DMS153 (cell line): ENCODE measurements at regions not wholly inside any gene's neighbourhood (a gene's known extent, or its start where the extent isn't known, plus 50 kb on each side); places are given as distances from the start of the nearest gene placed in this dataset.
"Not testable (repeated sequence)": the region's sequence is repeated elsewhere in the genome, so short reads cannot be mapped to it uniquely, and the experiment has no call there.

Experiments
- DNase-seq: peaks from one replicate; lab custom pipeline; 2025; lab: John Stamatoyannopoulos, UW

DNA sequence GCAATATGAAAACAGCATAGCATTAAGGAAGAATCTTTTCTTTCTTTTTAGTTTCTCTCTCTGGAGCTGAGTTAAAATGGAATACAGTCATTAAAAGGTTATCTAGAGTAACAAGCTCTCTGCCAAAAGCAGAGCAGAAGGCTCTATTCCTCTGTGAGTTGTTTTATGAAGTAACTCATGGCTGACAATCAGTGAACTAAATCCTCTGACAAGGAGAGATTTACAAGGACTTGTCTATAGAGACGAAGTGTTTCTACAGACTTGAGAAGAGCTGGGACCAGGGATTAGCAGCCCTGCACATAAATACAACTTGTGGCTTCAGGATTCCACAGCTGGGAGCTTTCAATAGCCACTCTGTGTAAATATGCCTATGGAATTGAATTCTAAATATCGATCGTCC is 192.5 kb upstream of the RAG2 start:
- no peak for DNase-seq

DNA sequence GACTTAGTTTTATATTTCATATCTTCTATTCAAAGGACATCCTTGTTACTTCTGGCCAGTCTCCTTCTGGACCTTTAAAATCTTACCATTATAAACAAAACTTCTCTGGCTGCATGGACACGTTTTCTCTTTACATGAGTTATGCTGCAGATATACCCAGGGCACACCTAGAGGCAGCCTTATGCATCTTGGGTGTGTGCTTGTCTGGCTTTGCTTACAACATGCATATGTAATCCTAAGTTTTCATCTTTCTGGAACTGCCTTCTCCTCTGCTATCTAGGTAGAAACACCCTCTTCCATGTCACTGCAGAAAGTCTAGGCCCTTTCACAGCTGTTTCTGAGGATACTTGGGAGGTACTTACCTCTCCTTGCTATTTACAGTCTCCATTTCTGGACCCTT is 185.8 kb upstream of the RAG2 start:
- DNase-seq = no peak

DNA sequence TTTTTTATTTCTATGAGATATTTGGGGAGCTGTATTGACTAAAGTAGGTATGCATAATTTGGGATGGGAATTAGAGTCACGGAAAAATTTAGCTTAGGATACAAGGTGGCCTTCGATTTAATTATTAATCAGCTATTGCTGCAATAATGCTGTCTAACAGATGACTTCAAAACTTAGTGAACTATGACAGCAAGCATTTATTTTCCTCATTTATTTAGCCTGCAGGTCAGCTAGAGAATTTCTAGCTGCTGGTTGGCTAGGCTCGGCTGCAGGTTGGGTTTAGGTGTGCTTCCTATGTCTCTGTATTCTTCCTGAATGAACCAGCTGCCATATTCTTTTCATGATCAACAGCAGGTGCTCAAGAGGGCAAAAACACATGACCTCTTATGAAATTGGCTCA is 181.8 kb upstream of the RAG2 start:
- DNase-seq = no peak

DNA sequence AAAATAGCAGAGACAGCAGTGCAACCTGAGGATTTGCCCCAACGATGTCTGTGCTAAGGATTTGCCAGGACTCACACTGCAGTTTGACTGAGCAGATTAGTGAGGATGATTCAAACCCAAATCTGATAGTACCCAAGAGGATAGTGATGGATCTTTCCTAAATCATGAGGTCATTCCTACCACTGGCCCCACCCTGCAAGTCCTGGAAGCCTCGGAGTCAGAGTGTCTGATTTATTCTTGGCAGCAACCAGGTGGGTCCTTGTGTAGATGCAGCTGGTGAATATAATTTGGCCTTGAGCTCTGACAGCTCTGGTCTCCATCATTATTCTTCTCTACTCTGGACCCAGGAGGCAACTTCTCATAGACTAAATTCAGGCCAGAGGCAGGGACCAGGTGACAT is 179.3 kb upstream of the RAG2 start:
- DNase-seq = no peak

DNA sequence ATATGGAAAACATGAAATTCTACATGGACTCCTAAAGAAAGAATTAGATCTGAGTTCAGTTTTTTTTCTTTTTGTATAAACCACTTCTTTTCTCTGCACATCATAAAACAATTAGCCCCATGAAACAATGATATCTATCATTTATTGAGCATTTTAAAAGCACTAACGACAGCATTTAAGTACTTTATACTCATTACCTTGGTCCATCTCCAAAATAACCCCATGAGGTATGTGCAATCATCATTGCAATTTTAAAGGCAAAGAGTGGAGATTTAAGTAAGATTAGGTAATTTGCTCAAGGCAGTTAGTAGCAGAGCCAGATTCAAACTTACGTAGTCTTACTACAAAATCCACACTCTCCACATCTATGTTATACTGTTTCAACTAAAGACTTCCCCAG is 177.7 kb upstream of the RAG2 start:
- DNase-seq = no peak

DNA sequence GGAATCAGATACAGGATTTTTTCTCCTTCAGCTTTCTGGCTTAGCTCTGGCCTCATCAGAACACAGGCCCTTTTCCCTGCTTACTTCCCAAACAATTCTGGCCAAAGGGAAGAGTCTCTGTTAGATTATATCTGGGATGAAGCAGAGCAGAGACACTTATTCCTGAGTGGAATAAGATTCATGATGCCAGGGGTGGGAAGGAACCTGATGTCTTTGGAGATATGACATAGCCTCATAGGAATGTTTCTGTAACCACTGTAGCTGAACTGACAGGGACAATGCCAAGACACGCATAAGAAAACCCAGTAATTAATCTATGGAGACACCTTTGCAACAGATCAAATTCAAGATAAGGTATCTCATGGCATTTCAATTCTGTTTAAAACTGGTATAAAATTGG is 177.1 kb upstream of the RAG2 start:
- DNase-seq = no peak

DNA sequence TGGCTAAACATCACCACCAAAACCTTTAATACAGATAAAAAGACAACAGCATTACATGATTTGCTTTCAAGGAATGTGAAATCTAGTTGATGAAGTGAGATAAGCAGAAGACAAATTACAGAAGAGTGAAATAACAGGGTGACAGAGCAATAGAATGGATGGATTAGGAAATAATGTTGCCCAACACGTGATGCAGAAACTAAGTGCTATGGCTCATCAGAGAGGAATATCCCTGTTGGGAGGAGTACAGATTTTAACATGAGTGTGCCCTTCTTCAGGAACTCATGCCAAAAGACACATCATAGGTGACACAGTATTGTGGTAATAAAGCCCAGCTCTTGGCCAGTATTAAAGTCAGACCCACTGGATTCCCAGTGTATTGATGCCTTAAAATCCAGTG is 176.6 kb upstream of the RAG2 start:
- DNase-seq = no peak

DNA sequence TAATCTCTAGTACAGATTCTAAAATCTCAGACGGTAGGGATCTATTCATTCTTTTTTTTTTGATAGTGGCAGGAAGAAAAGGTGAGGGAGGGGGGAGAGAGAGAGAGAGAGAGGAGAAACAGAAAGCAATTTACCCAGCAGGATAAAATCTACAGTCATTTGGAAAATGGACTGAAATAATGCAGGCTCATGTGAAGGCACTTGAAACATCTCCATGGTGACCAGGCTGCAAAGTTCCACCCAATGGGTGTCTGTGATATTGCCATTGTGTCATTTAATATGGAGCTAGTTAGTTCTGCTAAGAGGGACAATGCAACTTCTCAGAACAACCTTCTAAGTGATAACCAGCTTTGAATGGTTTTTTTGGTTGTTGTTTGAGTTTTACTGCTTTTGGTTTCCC is 165.2 kb upstream of the RAG2 start:
- DNase-seq = no peak

DNA sequence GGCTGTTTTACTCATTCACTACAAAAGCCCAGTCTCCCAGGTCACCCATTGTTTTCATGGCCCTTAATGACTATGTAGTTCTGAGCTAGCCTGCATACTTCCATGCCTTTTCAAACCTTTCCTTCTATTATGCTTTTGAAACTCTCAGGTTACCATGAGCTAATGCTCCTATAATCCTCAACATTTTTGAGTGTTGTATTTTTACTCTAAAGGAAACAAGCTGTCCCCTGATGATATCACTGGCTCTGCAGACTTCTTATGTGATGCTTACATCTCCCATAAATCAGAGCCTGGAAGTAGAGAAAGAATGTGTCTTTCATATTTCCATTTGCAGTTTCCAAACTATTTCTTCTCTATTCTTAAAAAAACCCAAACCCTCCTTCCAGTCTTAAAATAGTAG is 159.0 kb upstream of the RAG2 start:
- no peak for DNase-seq

DNA sequence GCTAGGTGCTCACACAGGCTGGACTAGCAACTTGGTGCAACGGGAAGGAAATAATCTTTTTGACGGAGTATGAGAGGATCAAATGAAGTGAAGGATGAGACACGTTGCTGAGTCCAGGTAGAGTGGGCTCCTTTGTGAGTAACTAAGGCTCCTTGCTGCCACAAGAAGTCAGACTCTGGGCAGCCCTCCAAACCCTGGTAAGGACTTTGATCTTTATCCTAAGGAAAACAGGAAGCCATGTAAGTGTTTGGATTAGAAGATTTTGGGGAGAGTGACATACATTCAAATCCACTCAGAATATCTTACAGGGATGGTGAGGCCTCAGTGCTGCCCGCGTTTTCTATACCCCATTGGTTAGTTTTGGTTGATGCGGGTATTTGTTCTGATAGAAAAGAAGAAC is 155.9 kb upstream of the RAG2 start:
- no peak for DNase-seq

DNA sequence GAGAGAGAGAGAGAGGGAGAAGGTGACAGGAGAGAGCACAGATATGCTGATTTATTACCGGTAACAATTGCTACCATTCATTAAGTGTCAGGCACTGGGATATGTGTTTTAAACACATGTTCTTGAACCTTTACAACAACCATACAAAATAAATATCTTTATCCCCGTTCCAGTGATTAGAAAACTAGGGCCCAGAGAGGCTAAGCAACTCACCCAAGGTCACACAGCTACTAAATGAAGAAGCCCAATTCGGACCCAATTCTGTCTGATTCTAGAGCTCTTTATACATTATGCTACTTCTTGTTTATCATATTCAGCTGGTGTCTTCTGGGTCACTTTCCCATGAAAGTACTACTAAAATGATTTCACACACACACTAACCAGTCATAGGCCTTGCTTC is 154.0 kb upstream of the RAG2 start:
- DNase-seq = no peak

DNA sequence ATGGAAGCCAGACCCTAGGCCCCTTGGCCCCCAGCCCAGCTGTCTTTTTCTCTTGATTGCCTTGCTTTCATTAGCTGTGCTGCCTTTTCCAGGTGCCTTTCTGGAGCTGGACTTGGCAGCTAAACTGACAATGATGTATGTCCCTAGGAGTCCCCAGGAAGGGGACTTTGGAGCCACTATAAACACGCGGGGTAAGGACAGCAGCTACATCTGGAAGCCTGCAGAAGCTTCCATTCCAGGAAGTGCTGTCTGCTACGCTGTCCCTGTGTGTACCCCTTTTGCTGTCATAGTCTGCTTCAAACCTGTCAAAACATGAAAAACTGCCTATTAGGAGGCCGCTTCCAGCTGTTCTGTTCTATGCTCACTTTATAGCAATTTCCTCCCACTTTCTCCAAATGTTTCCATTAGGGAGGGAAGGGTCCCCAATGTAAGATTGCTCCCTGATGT is 153.3 kb upstream of the RAG2 start:
- no peak for DNase-seq

DNA sequence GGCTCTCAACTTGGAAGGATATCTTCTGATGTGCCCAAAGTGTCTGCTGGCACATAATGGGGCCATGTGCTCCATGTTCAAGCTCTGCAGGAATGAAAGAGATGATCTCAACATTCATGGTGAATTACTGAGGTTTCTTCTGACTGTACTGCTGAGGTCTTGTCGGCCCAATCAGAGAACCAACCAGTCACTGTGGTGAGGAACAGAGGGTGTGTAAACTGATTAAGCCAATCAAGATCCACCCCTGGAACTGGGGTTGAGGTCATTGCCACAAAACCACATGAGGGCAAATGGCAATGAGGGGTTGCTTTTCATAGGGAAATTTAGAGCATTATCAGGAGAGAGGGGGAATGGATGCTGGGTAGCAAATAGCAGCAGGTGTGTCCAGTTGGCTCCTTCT is 152.3 kb upstream of the RAG2 start:
- no peak for DNase-seq

DNA sequence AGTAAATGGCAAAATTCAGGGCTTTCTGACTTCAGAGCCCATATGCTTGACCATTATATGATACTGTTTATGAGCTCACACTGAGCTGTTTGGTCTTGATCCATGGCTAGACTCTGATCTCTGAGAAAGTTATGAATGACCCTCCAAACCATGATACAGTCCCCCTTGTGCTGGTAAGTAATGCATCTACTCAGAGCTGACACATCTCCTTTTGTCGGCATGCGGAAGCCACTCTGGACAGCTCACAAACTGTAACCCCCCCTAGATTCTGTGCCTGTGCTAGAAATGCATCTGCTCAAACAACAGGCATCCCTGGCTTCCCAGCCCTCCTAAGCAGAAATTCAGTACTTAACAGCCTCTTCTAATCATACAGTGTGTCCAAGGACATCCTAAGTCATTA is 150.8 kb upstream of the RAG2 start:
- DNase-seq = no peak

DNA sequence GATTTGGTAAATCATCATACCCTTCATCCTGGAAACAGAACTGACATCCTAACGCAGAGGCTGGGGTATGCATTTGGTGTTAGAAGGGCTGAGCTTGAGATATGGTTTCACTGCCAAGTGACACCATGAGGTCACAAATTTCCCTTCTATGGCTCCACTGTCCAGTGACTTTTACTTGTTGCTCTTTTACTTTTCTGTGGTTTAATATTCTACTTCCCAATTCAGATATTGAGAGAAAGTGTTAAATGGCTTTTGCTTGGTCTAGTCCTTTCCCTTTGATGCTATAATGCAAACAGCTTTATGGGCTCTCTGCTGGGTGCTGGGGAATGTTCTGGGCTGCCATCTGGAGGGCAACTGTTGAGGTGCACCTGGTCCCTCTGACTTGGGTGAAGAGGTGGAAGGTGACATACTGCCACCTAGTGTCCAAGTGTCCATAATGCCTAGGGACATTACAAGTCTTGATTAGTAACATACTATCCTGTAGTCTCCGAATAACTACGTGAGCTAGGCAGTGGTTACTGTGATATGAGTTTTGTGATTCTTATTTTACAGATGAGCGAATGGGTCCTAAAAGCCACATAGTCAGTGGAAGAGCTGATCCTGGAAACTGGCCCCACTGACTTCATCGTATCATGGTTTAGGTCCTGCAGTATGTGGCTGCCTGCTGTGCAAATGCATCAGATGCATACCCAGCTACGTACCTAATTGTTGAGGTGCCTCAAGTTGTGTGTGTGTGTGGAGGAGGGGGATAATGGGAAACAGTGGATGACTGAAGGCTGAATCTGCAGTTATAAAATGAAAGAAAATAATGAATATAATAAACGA is 149.1 kb upstream of the RAG2 start:
- DNase-seq = peak; percentile 76

DNA sequence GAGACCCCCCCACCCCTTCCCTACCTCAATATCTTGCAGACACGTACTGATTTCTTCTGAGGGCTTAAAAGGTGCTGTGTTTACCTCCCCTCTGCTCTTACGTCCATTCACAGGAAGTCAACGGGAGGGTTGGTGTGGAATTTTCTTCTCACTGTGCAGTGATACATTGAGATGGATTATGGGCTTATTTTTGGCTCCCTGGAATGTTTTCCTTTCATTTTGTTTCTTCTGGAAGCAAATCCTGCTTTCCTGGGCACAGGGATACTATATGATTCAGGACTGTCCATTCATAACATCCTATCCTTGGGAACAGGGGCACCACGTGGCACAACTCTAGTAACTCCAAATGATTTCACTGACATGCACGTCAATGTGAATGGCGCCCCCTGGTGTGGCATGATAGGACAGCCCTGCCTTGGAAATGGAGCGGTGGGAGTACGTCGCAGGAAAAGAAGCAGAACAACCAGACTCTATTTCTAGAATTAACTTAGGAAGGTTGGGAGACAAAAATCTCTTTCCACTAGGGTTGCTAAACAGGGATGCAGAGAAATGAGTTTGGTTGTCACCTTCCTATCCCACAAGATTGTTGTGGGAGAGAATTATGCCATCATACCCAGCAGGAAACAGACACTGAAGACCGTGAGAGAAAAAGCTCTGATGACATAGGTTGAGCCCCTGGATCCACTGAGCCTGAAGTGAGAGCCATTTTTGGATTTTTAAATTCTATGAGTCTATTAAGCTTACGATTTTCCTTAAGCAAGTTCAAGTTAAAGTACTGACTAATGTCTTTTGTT is 146.5 kb upstream of the RAG2 start:
- no peak for DNase-seq

DNA sequence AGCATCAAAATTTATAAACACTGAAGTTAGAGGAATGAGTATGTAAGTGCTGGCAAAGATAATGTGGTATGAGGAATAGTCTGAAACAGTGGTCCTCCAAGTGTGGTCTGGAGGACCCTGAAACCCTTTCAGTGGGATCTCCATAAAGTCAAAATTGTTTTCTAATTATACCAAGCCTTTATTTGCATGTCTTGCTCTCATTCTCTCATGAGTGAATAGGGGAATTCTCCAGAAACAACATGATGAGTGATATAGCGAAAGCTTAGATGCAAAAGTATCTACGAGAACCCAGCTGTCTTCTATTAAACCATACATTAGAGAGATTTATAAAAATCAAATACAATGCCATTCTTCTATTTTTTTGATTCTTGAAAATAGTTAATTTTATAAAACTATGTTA is 145.0 kb upstream of the RAG2 start:
- no peak for DNase-seq

DNA sequence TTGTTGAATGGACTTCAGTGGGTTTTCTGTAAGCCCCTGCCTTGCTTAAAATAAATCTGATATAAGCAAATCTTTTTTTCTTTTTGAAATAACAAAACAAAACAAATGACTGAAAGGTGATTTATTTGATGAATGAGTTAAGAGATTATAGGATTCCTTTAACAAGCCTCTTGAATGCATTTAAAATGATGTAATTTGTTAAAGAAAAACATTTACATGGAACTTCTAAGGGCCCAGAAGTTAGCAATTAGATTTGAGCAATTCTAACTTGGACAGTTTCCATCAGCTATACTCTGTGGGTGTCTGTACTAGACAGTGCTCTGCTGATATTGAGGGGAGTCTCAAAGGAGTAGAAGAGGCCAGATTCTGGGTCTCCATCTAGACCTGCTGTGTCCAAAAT is 143.5 kb upstream of the RAG2 start:
- no peak for DNase-seq

DNA sequence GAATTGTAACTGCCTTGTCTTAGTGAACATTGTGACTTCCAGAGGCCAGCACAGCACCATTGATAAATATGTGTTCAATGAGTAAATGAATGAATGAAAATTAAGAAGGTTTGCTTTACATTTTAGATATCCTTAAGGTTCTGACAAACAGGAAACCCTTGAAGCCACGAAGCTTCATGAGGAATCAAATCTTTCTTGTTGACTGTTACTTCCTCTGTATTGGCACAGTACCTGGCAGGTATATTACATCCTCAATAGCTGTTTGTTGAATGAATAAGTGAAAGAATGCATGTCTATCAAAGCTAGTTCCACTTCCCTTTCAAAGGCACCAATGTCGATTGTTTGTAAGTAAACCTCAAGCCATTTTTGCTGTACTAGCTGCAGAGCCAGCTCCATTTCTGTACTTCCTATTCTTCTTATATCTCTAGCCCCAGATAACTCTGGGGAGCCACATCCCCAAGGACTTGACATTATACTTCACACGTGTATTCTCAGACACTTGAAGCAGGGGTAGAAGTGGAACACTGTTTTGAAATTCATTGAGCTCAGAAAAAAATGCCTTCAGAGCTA is 140.3 kb upstream of the RAG2 start:
- DNase-seq = no peak

DNA sequence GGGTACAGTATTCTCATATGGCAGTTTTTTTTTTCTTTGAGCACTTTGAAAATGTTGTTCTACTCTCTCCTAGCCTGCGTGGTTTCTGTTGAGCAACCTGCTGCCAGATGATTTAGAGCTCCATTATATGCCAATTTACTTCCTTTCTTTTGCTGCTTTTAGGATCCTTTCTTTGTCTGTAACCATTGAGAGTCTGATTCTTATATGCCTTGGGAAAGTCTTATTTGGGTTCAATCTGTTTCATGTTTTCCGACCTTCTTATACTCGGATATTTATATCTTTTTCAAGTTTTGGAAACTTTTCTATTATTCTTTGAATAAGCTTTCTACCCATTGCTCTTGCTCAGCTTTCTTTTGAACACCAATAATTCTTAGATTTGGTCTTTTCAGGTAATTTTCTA is 138.1 kb upstream of the RAG2 start:
- no peak for DNase-seq

DNA sequence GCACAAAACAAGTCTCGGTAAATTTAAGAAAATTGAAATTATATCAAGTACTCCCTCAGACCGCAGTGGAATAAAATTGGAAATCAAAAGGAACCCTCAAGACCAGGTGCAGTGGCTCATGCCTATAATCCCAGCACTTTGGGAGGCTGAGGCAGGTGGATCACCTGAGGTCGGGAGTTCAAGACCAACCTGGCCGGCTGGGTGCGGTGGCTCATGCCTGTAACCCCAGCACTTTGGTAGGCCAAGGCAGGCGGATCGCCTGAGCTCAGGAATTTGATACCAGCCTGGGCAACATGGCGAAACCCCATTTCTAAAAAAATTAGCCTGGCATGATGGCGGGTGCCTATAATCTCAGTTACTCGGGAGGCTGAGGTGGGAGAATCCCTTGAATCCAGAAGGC is 135.7 kb upstream of the RAG2 start:
- not testable (repeated sequence) for DNase-seq

DNA sequence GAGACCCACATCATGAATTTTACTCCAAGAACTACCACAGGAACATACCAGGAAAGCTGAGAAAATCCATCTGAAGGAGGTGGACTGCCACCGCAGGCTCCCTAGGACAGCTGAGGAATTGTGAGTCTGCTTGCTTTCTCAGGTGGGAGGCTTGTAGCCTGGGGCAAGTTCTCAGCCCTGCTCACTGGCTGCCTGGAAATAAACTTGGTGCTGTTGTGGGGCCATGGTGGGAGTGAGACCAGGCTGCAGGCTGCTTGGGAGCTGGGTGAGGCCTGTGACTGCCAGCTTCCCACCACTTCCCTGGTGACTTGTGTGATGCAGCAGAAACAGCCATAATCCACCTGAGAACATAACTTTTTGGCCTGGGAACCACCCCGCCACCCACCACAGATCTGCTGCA is 132.7 kb upstream of the RAG2 start:
- no peak for DNase-seq

DNA sequence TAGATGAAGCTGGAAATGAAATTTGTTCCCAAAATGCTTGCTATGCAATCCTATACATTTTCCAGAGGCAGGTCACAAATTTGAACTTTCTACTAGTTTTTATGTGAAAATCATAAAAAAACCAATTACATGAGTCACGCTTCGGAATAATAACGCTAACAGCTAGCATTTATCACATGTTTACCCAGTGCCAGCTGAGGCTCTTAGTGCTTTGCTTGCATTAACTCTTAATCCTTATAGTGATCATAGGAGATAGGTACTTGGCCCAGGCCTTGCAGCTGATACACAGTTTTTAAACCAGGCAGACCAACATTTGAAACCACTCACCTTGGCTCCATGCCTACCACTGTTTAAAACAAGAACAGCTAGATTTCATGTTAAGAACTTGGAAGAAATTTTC is 131.8 kb upstream of the RAG2 start:
- DNase-seq = no peak
